ENCODE measurements at regions not wholly inside any gene's neighbourhood (a gene's known extent, or its start where the extent isn't known, plus 50 kb on each side); places are given as distances from the start of the nearest gene placed in this dataset.
"Not testable (repeated sequence)": the region's sequence is repeated elsewhere in the genome, so short reads cannot be mapped to it uniquely, and the experiment has no call there.

- no peaks in the 10 kb centered on the region for H3K9me3 Mint-ChIP-seq (ENCODE audit: low read depth)
These were observed 134.4 kb downstream of the ZNF608 start for GRCh38 chr5:124612023-124612422.

GRCh38 chr5:124611262-124611661 lies 135.2 kb downstream of the ZNF608 start:
- H3K27me3 Mint-ChIP-seq; CTCF ChIA-PET; H3K4me1 Mint-ChIP-seq; H3K4me3 Mint-ChIP-seq; H3K27ac Mint-ChIP-seq; ATAC-seq; DNase-seq; H3K9me3 Mint-ChIP-seq (ENCODE audit: low read depth); H3K36me3 Mint-ChIP-seq: not testable (repeated sequence)

More at GRCh38 chr5:124612023-124612422, 134.4 kb downstream of the ZNF608 start:
- H3K4me3 Mint-ChIP-seq = no peak overlapping the region
- DNase-seq (no peak), ATAC-seq (no peak)
- no peak overlapping the region for H3K27ac Mint-ChIP-seq
- H3K36me3 Mint-ChIP-seq = no peaks in the 10 kb centered on the region
- H3K27me3 Mint-ChIP-seq = no peaks in the 10 kb centered on the region
- CTCF ChIA-PET = no interaction called here
- no peaks in the 10 kb centered on the region for H3K4me1 Mint-ChIP-seq

GRCh38 chr5:124609685-124610084 lies 136.8 kb downstream of the ZNF608 start:
- H3K4me3 Mint-ChIP-seq; H3K27me3 Mint-ChIP-seq; H3K9me3 Mint-ChIP-seq (ENCODE audit: low read depth); H3K27ac Mint-ChIP-seq; CTCF ChIA-PET; H3K36me3 Mint-ChIP-seq; ATAC-seq; H3K4me1 Mint-ChIP-seq; DNase-seq: not testable (repeated sequence)

GRCh38 chr5:124606543-124606942 lies 139.9 kb downstream of the ZNF608 start:
- Mint-ChIP-seq H3K36me3 (no peaks in the 10 kb centered on the region), H3K27me3 (no peaks in the 10 kb centered on the region), H3K4me3 (no peak overlapping the region), H3K4me1 (no peaks in the 10 kb centered on the region), H3K9me3 (ENCODE audit: low read depth) (no peaks in the 10 kb centered on the region), H3K27ac (no peak overlapping the region)
- ATAC-seq (no peak), DNase-seq (no peak)
- CTCF ChIA-PET = no interaction called here

- no peaks in the 10 kb centered on the region for H3K9me3 Mint-ChIP-seq (ENCODE audit: low read depth)
- H3K4me1 Mint-ChIP-seq = no peaks in the 10 kb centered on the region
- H3K36me3 Mint-ChIP-seq = no peaks in the 10 kb centered on the region
- ATAC-seq (no peak), DNase-seq (no peak)
- no peak overlapping the region for H3K27ac Mint-ChIP-seq
- CTCF ChIA-PET = no interaction called here
- no peaks in the 10 kb centered on the region for H3K27me3 Mint-ChIP-seq
- no peak overlapping the region for H3K4me3 Mint-ChIP-seq
These were observed 140.3 kb downstream of the ZNF608 start for GRCh38 chr5:124606093-124606492.

GRCh38 chr5:124605541-124605940 lies 140.9 kb downstream of the ZNF608 start:
- H3K4me1 Mint-ChIP-seq = no peaks in the 10 kb centered on the region
- DNase-seq = no peak
- no peaks in the 10 kb centered on the region for H3K9me3 Mint-ChIP-seq (ENCODE audit: low read depth)
- H3K4me3 Mint-ChIP-seq = no peak overlapping the region
- no peaks in the 10 kb centered on the region for H3K27me3 Mint-ChIP-seq
- CTCF ChIA-PET = no interaction called here
- ATAC-seq = no peak
- H3K36me3 Mint-ChIP-seq = no peaks in the 10 kb centered on the region
- no peak overlapping the region for H3K27ac Mint-ChIP-seq

GRCh38 chr5:124604419-124604818 lies 142.0 kb downstream of the ZNF608 start:
- H3K27me3 Mint-ChIP-seq = no peaks in the 10 kb centered on the region
- DNase-seq (no peak), ATAC-seq (no peak)
- no peaks in the 10 kb centered on the region for H3K36me3 Mint-ChIP-seq
- H3K4me1 Mint-ChIP-seq = no peaks in the 10 kb centered on the region
- CTCF ChIA-PET = no interaction called here
- no peak overlapping the region for H3K4me3 Mint-ChIP-seq
- H3K27ac Mint-ChIP-seq = no peak overlapping the region
- no peaks in the 10 kb centered on the region for H3K9me3 Mint-ChIP-seq (ENCODE audit: low read depth)

GRCh38 chr5:124602925-124603650 lies 143.4 kb downstream of the ZNF608 start:
- Mint-ChIP-seq H3K36me3 (no peaks in the 10 kb centered on the region), H3K27ac (no peak overlapping the region), H3K9me3 (ENCODE audit: low read depth) (no peaks in the 10 kb centered on the region), H3K4me3 (no peak overlapping the region), H3K4me1 (no peaks in the 10 kb centered on the region), H3K27me3 (no peaks in the 10 kb centered on the region)
- ATAC-seq = no peak
- no peak for DNase-seq
- CTCF ChIA-PET = no interaction called here

GRCh38 chr5:124599028-124599973 lies 147.1 kb downstream of the ZNF608 start:
- no peaks in the 10 kb centered on the region for H3K9me3 Mint-ChIP-seq (ENCODE audit: low read depth)
- CTCF ChIA-PET = no interaction called here
- no peaks in the 10 kb centered on the region for H3K36me3 Mint-ChIP-seq
- no peak overlapping the region for H3K4me3 Mint-ChIP-seq
- no peak for ATAC-seq
- H3K27ac Mint-ChIP-seq = no peak overlapping the region
- no peak for DNase-seq
- H3K27me3 Mint-ChIP-seq = no peaks in the 10 kb centered on the region
- no peaks in the 10 kb centered on the region for H3K4me1 Mint-ChIP-seq

GRCh38 chr5:124596595-124597421 lies 149.6 kb downstream of the ZNF608 start:
- Mint-ChIP-seq H3K36me3 (no peaks in the 10 kb centered on the region), H3K4me1 (no peaks in the 10 kb centered on the region), H3K4me3 (no peak overlapping the region), H3K27ac (no peak overlapping the region), H3K27me3 (no peaks in the 10 kb centered on the region), H3K9me3 (ENCODE audit: low read depth) (no peaks in the 10 kb centered on the region)
- DNase-seq = no peak
- CTCF ChIA-PET = no interaction called here
- no peak for ATAC-seq

- H3K27me3 Mint-ChIP-seq = no peaks in the 10 kb centered on the region
- CTCF ChIA-PET = no interaction called here
These were observed 152.5 kb downstream of the ZNF608 start for GRCh38 chr5:124593952-124594351.

GRCh38 chr5:124592891-124593290 lies 153.5 kb downstream of the ZNF608 start:
- Mint-ChIP-seq H3K4me3 (no peak overlapping the region), H3K27me3 (no peaks in the 10 kb centered on the region), H3K36me3 (no peaks in the 10 kb centered on the region), H3K9me3 (ENCODE audit: low read depth) (no peaks in the 10 kb centered on the region), H3K4me1 (no peaks in the 10 kb centered on the region), H3K27ac (no peak overlapping the region)
- ATAC-seq = no peak
- CTCF ChIA-PET = no interaction called here
- no peak for DNase-seq

More at GRCh38 chr5:124593952-124594351, 152.5 kb downstream of the ZNF608 start:
- Mint-ChIP-seq H3K27ac (no peak overlapping the region), H3K4me1 (no peaks in the 10 kb centered on the region), H3K4me3 (no peak overlapping the region), H3K9me3 (ENCODE audit: low read depth) (no peaks in the 10 kb centered on the region), H3K36me3 (no peaks in the 10 kb centered on the region)
- no peak for ATAC-seq
- DNase-seq = no peak

GRCh38 chr5:124591583-124591982 lies 154.9 kb downstream of the ZNF608 start:
- no peaks in the 10 kb centered on the region for H3K9me3 Mint-ChIP-seq (ENCODE audit: low read depth)
- no peak overlapping the region for H3K4me3 Mint-ChIP-seq
- ATAC-seq = no peak
- no peaks in the 10 kb centered on the region for H3K27me3 Mint-ChIP-seq
- no peaks in the 10 kb centered on the region for H3K36me3 Mint-ChIP-seq
- CTCF ChIA-PET = interaction anchor here (0.7 kb wide), 1 partner anchor 31 kb away, joined by 3 read pairs; no protein-coding TSS in a partner anchor
- no peaks in the 10 kb centered on the region for H3K4me1 Mint-ChIP-seq
- H3K27ac Mint-ChIP-seq = no peak overlapping the region
- no peak for DNase-seq
